GM12878 (cell line): ENCODE measurements at regions not wholly inside any gene's neighbourhood (a gene's known extent, or its start where the extent isn't known, plus 50 kb on each side); places are given as distances from the start of the nearest gene placed in this dataset.

Experiments
- ATAC-seq: fragments of 200-7000 bp; cut with Tn5 transposase; 3 replicates; pipeline ENCODE4 v1.9.1; 2020; ENCODE audit warnings: mild to moderate bottlenecking, moderate library complexity
- BruUV-seq: library from RNA; stranded (reverse); fragments of 400-500 nt; replicated peaks from 2 replicates; lab custom pipeline; 2021; lab: Mats Ljungman, UMichigan
- CTCF ChIA-PET: fragments of 300-600 bp; sonication (Branson Sonifier 250); formaldehyde crosslinking; extraction: SDS; loops from one replicate; lab custom pipeline; 2021; ENCODE audit warnings: inconsistent platforms; lab: Yijun Ruan, JAX
- POLR2A ChIA-PET: fragments of 350-600 bp; formaldehyde crosslinking; extraction: SDS; loops from one replicate; lab custom pipeline; 2021; ENCODE audit warnings: inconsistent platforms; lab: Charles Lee
- RAD21 ChIA-PET: fragments of 300-600 bp; sonication (Branson Sonifier 250); formaldehyde crosslinking; loops from one replicate; lab custom pipeline; 2023; ENCODE audit warnings: antibody characterized with exemption; ENCODE audit not compliant: unreplicated experiment; lab: Charles Lee
- SMC1A ChIA-PET: fragments of 300-600 bp; sonication (Branson Sonifier 250); formaldehyde crosslinking; loops from one replicate; lab custom pipeline; 2023; ENCODE audit not compliant: unreplicated experiment, uncharacterized antibody; lab: Charles Lee
- DNase-seq: peaks from one replicate; pipeline ENCODE4 v3.0.0-alpha.2; 2011; ENCODE audit warnings: low read depth, low spot score
- FAIRE-seq: peaks from 3 replicates; lab custom pipeline; 2011; peaks lifted over from hg19 to GRCh38; lab: Jason Lieb, UNC
- H2AFZ ChIP-seq: 2 replicates; pipeline ENCODE4 v1.6.0; 2011; ENCODE audit warnings: low read depth, low read length, control low read depth; ENCODE audit not compliant: control insufficient read depth
- H3K27ac ChIP-seq: 2 replicates; pipeline ENCODE4 v1.5.1; 2011; ENCODE audit warnings: control low read depth; ENCODE audit not compliant: control insufficient read depth, insufficient read depth
- H3K27me3 ChIP-seq, 2 experiments: replicated peaks in 1 of 2; 2 replicates each; pipeline versions ENCODE4 v1.6.0 to v1.6.1; 2011; ENCODE audit warnings: low read length in 1 of 2; ENCODE audit not compliant: control insufficient read depth in 2 of 2, insufficient read depth in 2 of 2
- H3K36me3 ChIP-seq, 2 experiments: 2 replicates each; pipeline ENCODE4 v1.5.1; 2011; ENCODE audit warnings: low read length in 1 of 2; ENCODE audit not compliant: control insufficient read depth in 2 of 2, insufficient read depth in 2 of 2
- H3K4me1 ChIP-seq: 2 replicates; pipeline ENCODE4 v1.6.1; 2011; ENCODE audit warnings: mild to moderate bottlenecking, low read length, moderate library complexity, mixed read lengths; ENCODE audit not compliant: control insufficient read depth, insufficient read depth
- H3K4me2 ChIP-seq: 2 replicates; pipeline ENCODE4 v1.6.0; 2011; ENCODE audit warnings: control low read depth; ENCODE audit not compliant: control insufficient read depth, insufficient read depth
- H3K4me3 ChIP-seq: fragments of 200-600 bp; sonication (generic); 2 replicates; pipeline ENCODE4 v1.5.1; 2016
- H3K79me2 ChIP-seq: 2 replicates; pipeline ENCODE4 v1.6.0; 2011; ENCODE audit warnings: low read length; ENCODE audit not compliant: control insufficient read depth, insufficient read depth
- H3K9ac ChIP-seq: 2 replicates; pipeline ENCODE4 v1.8.0; 2011; ENCODE audit warnings: low read length, control low read depth, mixed read lengths; ENCODE audit not compliant: control insufficient read depth, insufficient read depth
- H3K9me3 ChIP-seq: replicated peaks from 3 replicates; pipeline ENCODE4 v1.5.1; 2011; ENCODE audit warnings: mild to moderate bottlenecking, low read length; ENCODE audit not compliant: control insufficient read depth, insufficient read depth
- H4K20me1 ChIP-seq: 2 replicates; pipeline ENCODE4 v1.6.0; 2011; ENCODE audit not compliant: control insufficient read depth, insufficient read depth
- BACH1 ChIP-seq: fragments of 450-650 bp; IDR thresholded peaks from 2 replicates; pipeline ENCODE4 v1.6.1; 2017; ENCODE audit warnings: mild to moderate bottlenecking, borderline replicate concordance
- BMI1 ChIP-seq: fragments of 450-650 bp; IDR thresholded peaks from 2 replicates; pipeline ENCODE4 v1.6.1; 2016; ENCODE audit warnings: mild to moderate bottlenecking, moderate library complexity, borderline replicate concordance
- FOXM1 ChIP-seq: IDR thresholded peaks from 2 replicates; pipeline ENCODE4 v1.6.1; 2012; ENCODE audit warnings: low read depth, mild to moderate bottlenecking, inconsistent platforms, low read length, moderate library complexity
- MEF2A ChIP-seq: IDR thresholded peaks from 2 replicates; pipeline ENCODE4 v1.6.1; 2011; ENCODE audit warnings: low read depth, mild to moderate bottlenecking, low read length, moderate library complexity; ENCODE audit not compliant: insufficient read depth
- MTA2 ChIP-seq: fragments of 450-650 bp; IDR thresholded peaks from 2 replicates; pipeline ENCODE4 v1.6.1; 2016; ENCODE audit warnings: low read depth, mild to moderate bottlenecking, moderate library complexity
- NR2C1 ChIP-seq: fragments of 450-650 bp; IDR thresholded peaks from 2 replicates; pipeline ENCODE4 v1.6.1; 2017; ENCODE audit warnings: antibody characterized with exemption, mild to moderate bottlenecking, moderate library complexity
- PAX8 ChIP-seq: fragments of 450-650 bp; IDR thresholded peaks from 2 replicates; pipeline ENCODE4 v1.6.1; 2017; ENCODE audit warnings: mild to moderate bottlenecking, moderate library complexity
- POU2F2 ChIP-seq: IDR thresholded peaks from 3 replicates; pipeline ENCODE4 v1.6.1; 2011; ENCODE audit warnings: low read depth, mild to moderate bottlenecking, low read length, borderline replicate concordance
- RAD21 ChIP-seq: IDR thresholded peaks from 2 replicates; pipeline ENCODE4 v1.6.1; 2011; ENCODE audit warnings: mild to moderate bottlenecking, low read depth, low read length, moderate library complexity; ENCODE audit not compliant: insufficient read depth
- SIN3A ChIP-seq: IDR thresholded peaks from 2 replicates; pipeline ENCODE4 v1.6.1; 2012; ENCODE audit warnings: low read depth, low read length, improper control_type of control experiment
- TAF1 ChIP-seq: IDR thresholded peaks from 2 replicates; pipeline ENCODE4 v1.6.1; 2011; ENCODE audit warnings: mild to moderate bottlenecking, low read depth, low read length, borderline replicate concordance
- WGBS: methylation state at CpG from one replicate; pipeline ENCODE4 v1.1.6; 2016; ENCODE audit warnings: low lambda C conversion rate; ENCODE audit not compliant: insufficient replicate concordance, insufficient coverage; ENCODE audit errors: missing lambda C conversion rate; 5-methylcytosine and 5-hydroxymethylcytosine counted together
- in situ Hi-C: fragments of 300-500 bp; cut with MboI; formaldehyde crosslinking; loops from 9 replicates; pipeline ENCODE4 v1.14.3; 2018; ENCODE audit warnings: mixed read lengths
- intact Hi-C: fragments of 100-400 bp; cut with micrococcal nuclease; formaldehyde crosslinking; loops from one replicate; pipeline ENCODE4 v1.14.2; 2022; ENCODE audit not compliant: unreplicated experiment
- TF ChIP-seq, protein P1 (sequence below): fragments of 150-350 bp; IDR thresholded peaks from 2 replicates; pipeline ENCODE4 v1.6.1; 2016; ENCODE audit warnings: low read depth, low read length
- TF ChIP-seq, protein P2 (sequence below): IDR thresholded peaks from 2 replicates; pipeline ENCODE4 v1.6.1; 2012; ENCODE audit warnings: low read length, inconsistent platforms

DNA sequence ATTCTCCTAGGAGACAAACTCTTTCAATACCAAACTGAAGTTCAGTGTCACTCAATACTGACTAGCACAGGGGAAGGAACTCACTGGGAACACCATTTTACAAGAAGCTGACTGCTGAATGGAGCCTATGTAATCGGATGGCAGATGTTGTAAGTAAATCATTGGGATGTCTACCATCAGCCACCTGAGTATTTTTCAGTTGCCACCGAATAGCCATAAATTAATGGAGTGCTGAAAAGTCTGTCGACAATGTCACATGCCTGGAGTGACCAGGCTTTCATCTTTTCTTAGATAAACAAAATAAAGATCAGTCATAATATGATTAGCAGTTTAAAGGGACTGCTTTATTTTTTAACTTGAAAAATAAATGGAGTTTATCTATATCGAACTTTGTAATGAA, 145.9 kb upstream of the SEMA3E start:
- no peak overlapping the region for H3K4me2 ChIP-seq
- no peak overlapping the region for H3K9ac ChIP-seq
- H3K36me3 ChIP-seq: no peaks in the 10 kb centered on the region
- no peaks in the 10 kb centered on the region for H3K79me2 ChIP-seq
- H3K27me3 ChIP-seq: no peaks in the 10 kb centered on the region
- H2AFZ ChIP-seq: no peak overlapping the region; the same call in 1 of the 2 replicates
- TF ChIP-seq, protein P1, sequence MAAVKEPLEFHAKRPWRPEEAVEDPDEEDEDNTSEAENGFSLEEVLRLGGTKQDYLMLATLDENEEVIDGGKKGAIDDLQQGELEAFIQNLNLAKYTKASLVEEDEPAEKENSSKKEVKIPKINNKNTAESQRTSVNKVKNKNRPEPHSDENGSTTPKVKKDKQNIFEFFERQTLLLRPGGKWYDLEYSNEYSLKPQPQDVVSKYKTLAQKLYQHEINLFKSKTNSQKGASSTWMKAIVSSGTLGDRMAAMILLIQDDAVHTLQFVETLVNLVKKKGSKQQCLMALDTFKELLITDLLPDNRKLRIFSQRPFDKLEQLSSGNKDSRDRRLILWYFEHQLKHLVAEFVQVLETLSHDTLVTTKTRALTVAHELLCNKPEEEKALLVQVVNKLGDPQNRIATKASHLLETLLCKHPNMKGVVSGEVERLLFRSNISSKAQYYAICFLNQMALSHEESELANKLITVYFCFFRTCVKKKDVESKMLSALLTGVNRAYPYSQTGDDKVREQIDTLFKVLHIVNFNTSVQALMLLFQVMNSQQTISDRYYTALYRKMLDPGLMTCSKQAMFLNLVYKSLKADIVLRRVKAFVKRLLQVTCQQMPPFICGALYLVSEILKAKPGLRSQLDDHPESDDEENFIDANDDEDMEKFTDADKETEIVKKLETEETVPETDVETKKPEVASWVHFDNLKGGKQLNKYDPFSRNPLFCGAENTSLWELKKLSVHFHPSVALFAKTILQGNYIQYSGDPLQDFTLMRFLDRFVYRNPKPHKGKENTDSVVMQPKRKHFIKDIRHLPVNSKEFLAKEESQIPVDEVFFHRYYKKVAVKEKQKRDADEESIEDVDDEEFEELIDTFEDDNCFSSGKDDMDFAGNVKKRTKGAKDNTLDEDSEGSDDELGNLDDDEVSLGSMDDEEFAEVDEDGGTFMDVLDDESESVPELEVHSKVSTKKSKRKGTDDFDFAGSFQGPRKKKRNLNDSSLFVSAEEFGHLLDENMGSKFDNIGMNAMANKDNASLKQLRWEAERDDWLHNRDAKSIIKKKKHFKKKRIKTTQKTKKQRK: no peak
- no peak for TF ChIP-seq BMI1
- in situ Hi-C loops (no loop called here), intact Hi-C loops (loop anchor here (5.0 kb wide), 1 partner anchor 137 kb away; no protein-coding TSS in a partner anchor)
- ChIA-PET RAD21 (interaction anchor here (0.7 to 1.3 kb wide), 3 partner anchors 43 to 131 kb away, joined by 3 read pairs; no protein-coding TSS in a partner anchor), POLR2A (no interaction called here), CTCF (interaction anchor here (0.8 to 1.7 kb wide), 4 partner anchors 10 to 36 kb away, joined by 3 to 5 read pairs (median 3); no protein-coding TSS in a partner anchor), SMC1A (interaction anchor here (0.6 to 1.2 kb wide), 6 partner anchors 11 to 383 kb away, joined by 3 to 4 read pairs (median 4); no protein-coding TSS in a partner anchor)
- FAIRE-seq: no peak
- H3K4me3 ChIP-seq: no peak overlapping the region
- no peaks in the 10 kb centered on the region for H3K9me3 ChIP-seq
- 30% methylated on average over 4 of the region's 4 CpGs for WGBS
- no peak for DNase-seq
- H3K4me1 ChIP-seq: peaks cover 18% of the 10 kb centered on the region
- no peaks in the 10 kb centered on the region for H4K20me1 ChIP-seq
- BruUV-seq: no TSS peak
- ATAC-seq: no peak
- H3K27ac ChIP-seq: no peak overlapping the region

DNA sequence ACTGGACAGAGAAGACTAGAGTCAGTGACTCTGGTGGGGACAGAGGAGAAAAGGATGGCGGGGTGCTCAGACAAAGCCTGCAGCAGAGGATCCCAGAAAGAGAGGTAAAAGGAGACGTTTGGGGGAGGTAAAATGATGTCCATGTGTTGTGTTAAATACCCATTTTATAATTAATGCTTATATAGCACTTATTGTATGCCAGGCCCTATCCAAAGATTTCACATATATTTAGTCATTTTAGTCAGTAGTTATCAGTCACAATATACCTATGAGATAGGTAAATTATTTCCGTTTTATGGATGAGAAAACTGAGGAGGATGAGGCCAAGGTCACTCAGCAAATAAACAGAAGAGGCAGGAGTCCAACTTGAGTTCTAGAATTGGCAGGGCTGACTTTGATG, 144.6 kb upstream of the SEMA3E start:
- Histone ChIP-seq H2AFZ (peak overlapping the region; percentile 61), H4K20me1 (no peaks in the 10 kb centered on the region), H3K9ac (no peak overlapping the region), H3K9me3 (no peaks in the 10 kb centered on the region), H3K4me2 (no peak overlapping the region; the same call in 1 of the 2 replicates), H3K27ac (no peak overlapping the region), H3K27me3 (no peaks in the 10 kb centered on the region), H3K4me3 (no peak overlapping the region), H3K79me2 (no peaks in the 10 kb centered on the region), H3K4me1 (peaks cover 18% of the 10 kb centered on the region), H3K36me3 (no peaks in the 10 kb centered on the region)
- ChIA-PET RAD21 (interaction anchor here (0.5 to 1.0 kb wide), 2 partner anchors 51 to 128 kb away, joined by 3 read pairs; no protein-coding TSS in a partner anchor), POLR2A (no interaction called here), SMC1A (interaction anchor here (0.9 kb wide), 1 partner anchor 39 kb away, joined by 3 read pairs; no protein-coding TSS in a partner anchor), CTCF (interaction anchor here (1.7 kb wide), 1 partner anchor 11 kb away, joined by 5 read pairs; no protein-coding TSS in a partner anchor)
- in situ Hi-C loops (no loop called here), intact Hi-C loops (no loop called here)
- FAIRE-seq (no peak), ATAC-seq (no peak), DNase-seq (no peak)
- WGBS: 1% methylated on average over 3 of the region's 3 CpGs
- no TSS peak for BruUV-seq
- TF ChIP-seq BACH1: no peak
- no peak for TF ChIP-seq POU2F2
- TF ChIP-seq MTA2: no peak
- TF ChIP-seq RAD21: no peak
- TF ChIP-seq FOXM1: no peak
- TF ChIP-seq PAX8: no peak
- no peak for TF ChIP-seq NR2C1
- TF ChIP-seq SIN3A: no peak
- TF ChIP-seq, protein P2, sequence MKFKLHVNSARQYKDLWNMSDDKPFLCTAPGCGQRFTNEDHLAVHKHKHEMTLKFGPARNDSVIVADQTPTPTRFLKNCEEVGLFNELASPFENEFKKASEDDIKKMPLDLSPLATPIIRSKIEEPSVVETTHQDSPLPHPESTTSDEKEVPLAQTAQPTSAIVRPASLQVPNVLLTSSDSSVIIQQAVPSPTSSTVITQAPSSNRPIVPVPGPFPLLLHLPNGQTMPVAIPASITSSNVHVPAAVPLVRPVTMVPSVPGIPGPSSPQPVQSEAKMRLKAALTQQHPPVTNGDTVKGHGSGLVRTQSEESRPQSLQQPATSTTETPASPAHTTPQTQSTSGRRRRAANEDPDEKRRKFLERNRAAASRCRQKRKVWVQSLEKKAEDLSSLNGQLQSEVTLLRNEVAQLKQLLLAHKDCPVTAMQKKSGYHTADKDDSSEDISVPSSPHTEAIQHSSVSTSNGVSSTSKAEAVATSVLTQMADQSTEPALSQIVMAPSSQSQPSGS: no peak
- no peak for TF ChIP-seq TAF1
- no peak for TF ChIP-seq MEF2A
